ENCODE measurements at regions not wholly inside any gene's neighbourhood (a gene's known extent, or its start where the extent isn't known, plus 50 kb on each side); places are given as distances from the start of the nearest gene placed in this dataset.

- H3K36me3 ChIP-seq, result no peaks in the 10 kb centered on the region
- no peaks in the 10 kb centered on the region for H3K9me3 ChIP-seq
- DNase-seq (ENCODE audit: low spot score in 2 of 2), result no peak
- H3K4me1 ChIP-seq, result no peaks in the 10 kb centered on the region
- no peaks in the 10 kb centered on the region for H3K27me3 ChIP-seq
- TF ChIP-seq POLR2A (IDR thresholded peaks at IDR 0.05) (no peak), POLR2AphosphoS5 (IDR thresholded peaks at IDR 0.05) (no peak), CTCF (IDR thresholded peaks at IDR 0.05) (no peak)
- H3K4me3 ChIP-seq, result no peak overlapping the region
- H3K27ac ChIP-seq, result no peak overlapping the region
- intact Hi-C loops (cut with DNase I; ENCODE audit: low total_unique reads), result no loop called here
Measured at GRCh38 chr3:6120786-6121185, 740.1 kb upstream of the GRM7 start.

- H3K27me3 ChIP-seq, result no peaks in the 10 kb centered on the region
- no peaks in the 10 kb centered on the region for H3K36me3 ChIP-seq
- DNase-seq (ENCODE audit: low spot score in 2 of 2), result no peak
- peaks cover 0 to 5% of the 10 kb centered on the region in 2 donors for H3K9me3 ChIP-seq
- no peak for TF ChIP-seq POLR2AphosphoS5 (IDR thresholded peaks at IDR 0.05)
- TF ChIP-seq CTCF (IDR thresholded peaks at IDR 0.05), result no peak
- no peak for TF ChIP-seq POLR2A (IDR thresholded peaks at IDR 0.05)
- no peak overlapping the region for H3K27ac ChIP-seq
- no peaks in the 10 kb centered on the region for H3K4me1 ChIP-seq
- intact Hi-C loops (cut with DNase I; ENCODE audit: low total_unique reads), result no loop called here
- no peak overlapping the region for H3K4me3 ChIP-seq
Measured at GRCh38 chr3:6124875-6125274, 736.0 kb upstream of the GRM7 start.

GRCh38 chr3:6125520-6125919, 735.4 kb upstream of the GRM7 start:
- peaks cover 0 to 5% of the 10 kb centered on the region in 2 donors for H3K9me3 ChIP-seq
- no peaks in the 10 kb centered on the region for H3K36me3 ChIP-seq
- H3K4me3 ChIP-seq, result no peak overlapping the region
- no peaks in the 10 kb centered on the region for H3K4me1 ChIP-seq
- H3K27ac ChIP-seq, result no peak overlapping the region
- no peaks in the 10 kb centered on the region for H3K27me3 ChIP-seq
- intact Hi-C loops (cut with DNase I; ENCODE audit: low total_unique reads), result no loop called here
- no peak for DNase-seq (ENCODE audit: low spot score in 2 of 2)
- TF ChIP-seq POLR2A (IDR thresholded peaks at IDR 0.05), result no peak
- TF ChIP-seq POLR2AphosphoS5 (IDR thresholded peaks at IDR 0.05), result no peak
- TF ChIP-seq CTCF (IDR thresholded peaks at IDR 0.05), result no peak

- TF ChIP-seq POLR2AphosphoS5 (IDR thresholded peaks at IDR 0.05), result no peak
- TF ChIP-seq CTCF (IDR thresholded peaks at IDR 0.05), result no peak
- no peaks in the 10 kb centered on the region for H3K4me1 ChIP-seq
- H3K27me3 ChIP-seq, result no peaks in the 10 kb centered on the region
- no peak for DNase-seq (ENCODE audit: low spot score in 2 of 2)
- no peak overlapping the region for H3K27ac ChIP-seq
- H3K9me3 ChIP-seq, result no peaks in the 10 kb centered on the region
- H3K36me3 ChIP-seq, result no peaks in the 10 kb centered on the region
- H3K4me3 ChIP-seq, result no peak overlapping the region
- intact Hi-C loops (cut with DNase I; ENCODE audit: low total_unique reads), result no loop called here
Measured at GRCh38 chr3:6132684-6133432, 728.1 kb upstream of the GRM7 start.

- H3K27ac ChIP-seq, result no peak overlapping the region
- no peaks in the 10 kb centered on the region for H3K4me1 ChIP-seq
- H3K36me3 ChIP-seq, result no peaks in the 10 kb centered on the region
- no peak for TF ChIP-seq POLR2A (IDR thresholded peaks at IDR 0.05)
- TF ChIP-seq POLR2AphosphoS5 (IDR thresholded peaks at IDR 0.05), result no peak
- TF ChIP-seq CTCF (IDR thresholded peaks at IDR 0.05), result no peak
- no peak overlapping the region for H3K4me3 ChIP-seq
- intact Hi-C loops (cut with DNase I; ENCODE audit: low total_unique reads), result no loop called here
- peaks cover 0 to 5% of the 10 kb centered on the region in 2 donors for H3K9me3 ChIP-seq
- no peak for DNase-seq (ENCODE audit: low spot score in 2 of 2)
- no peaks in the 10 kb centered on the region for H3K27me3 ChIP-seq
Measured at GRCh38 chr3:6142707-6143106, 718.2 kb upstream of the GRM7 start.
